Fibroblast of skin of left quadriceps (primary cell): ENCODE measurements at regions not wholly inside any gene's neighbourhood (a gene's known extent, or its start where the extent isn't known, plus 50 kb on each side); places are given as distances from the start of the nearest gene placed in this dataset.

Experiments
- DNase-seq, 2 experiments: peaks; one replicate each; pipeline ENCODE4 v3.0.0-alpha.2; 2013; ENCODE audit warnings: low read depth in 2 of 2

GRCh38 chr4:135319685-135320084, 1118.1 kb upstream of the PABPC4L start:
- DNase-seq, result no peak

- no peak for DNase-seq
Measured at GRCh38 chr4:135316266-135316779, 1114.7 kb upstream of the PABPC4L start.

DNA sequence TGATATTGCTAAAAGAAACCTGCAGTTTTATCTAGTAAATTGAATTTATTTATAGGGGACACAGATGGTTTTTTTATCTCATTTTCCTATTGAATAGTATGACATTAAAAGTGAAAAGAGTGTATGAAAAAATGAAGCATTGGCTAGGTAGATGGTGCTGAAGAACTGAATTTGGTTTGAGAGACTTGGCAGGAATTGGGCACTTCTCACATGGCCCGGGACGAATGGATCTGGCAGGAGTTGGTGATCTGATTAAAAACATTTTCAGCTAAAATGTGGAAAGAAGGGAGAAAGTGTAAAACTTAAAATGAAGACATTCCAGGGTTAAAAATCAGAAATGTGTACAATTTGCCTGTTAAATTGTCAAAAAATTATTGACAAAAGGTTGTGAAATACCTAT, 1088.5 kb upstream of the PABPC4L start:
- no peak for DNase-seq

DNA sequence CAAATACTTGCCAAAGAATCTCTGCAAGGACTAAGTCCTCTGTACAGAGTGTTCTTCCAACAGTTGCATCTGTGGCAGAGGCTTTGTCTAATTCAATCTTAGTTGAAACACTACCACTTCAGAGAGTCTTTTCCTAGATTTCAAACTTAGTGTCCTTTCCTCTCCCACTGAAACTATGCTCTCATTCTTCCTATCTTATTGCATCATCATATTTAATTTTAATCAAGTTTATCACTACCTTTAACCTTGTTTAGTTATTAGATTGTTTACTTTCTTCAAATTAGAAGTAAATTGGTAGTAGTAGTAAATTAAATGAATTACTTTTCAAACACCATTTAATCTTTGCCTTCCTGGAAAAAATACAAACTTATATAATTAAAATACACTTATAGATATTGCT, 1082.3 kb upstream of the PABPC4L start:
- no peak for DNase-seq

GRCh38 chr4:135282676-135283075, 1081.1 kb upstream of the PABPC4L start:
- DNase-seq, result no peak

DNA sequence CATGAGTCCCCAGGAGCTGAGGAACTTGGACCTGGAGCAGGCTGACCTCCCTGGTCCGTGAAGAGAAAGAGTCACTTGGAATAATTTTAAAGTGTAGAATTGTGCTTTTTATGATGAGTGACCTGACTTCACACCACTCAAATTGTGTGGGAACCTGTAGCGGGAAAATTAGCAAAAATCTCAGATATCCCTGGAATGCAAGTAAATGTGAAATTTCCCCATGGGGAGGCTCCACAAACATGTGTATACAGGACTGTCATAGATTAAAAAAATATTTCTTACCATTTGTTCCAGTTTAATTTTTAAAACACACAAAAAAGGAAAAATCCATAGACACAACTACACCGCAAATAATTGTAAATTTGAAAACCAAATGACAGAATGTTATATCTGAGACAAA, 1079.6 kb upstream of the PABPC4L start:
- DNase-seq, result no peak

GRCh38 chr4:135277980-135278315, 1076.4 kb upstream of the PABPC4L start:
- no peak for DNase-seq

DNA sequence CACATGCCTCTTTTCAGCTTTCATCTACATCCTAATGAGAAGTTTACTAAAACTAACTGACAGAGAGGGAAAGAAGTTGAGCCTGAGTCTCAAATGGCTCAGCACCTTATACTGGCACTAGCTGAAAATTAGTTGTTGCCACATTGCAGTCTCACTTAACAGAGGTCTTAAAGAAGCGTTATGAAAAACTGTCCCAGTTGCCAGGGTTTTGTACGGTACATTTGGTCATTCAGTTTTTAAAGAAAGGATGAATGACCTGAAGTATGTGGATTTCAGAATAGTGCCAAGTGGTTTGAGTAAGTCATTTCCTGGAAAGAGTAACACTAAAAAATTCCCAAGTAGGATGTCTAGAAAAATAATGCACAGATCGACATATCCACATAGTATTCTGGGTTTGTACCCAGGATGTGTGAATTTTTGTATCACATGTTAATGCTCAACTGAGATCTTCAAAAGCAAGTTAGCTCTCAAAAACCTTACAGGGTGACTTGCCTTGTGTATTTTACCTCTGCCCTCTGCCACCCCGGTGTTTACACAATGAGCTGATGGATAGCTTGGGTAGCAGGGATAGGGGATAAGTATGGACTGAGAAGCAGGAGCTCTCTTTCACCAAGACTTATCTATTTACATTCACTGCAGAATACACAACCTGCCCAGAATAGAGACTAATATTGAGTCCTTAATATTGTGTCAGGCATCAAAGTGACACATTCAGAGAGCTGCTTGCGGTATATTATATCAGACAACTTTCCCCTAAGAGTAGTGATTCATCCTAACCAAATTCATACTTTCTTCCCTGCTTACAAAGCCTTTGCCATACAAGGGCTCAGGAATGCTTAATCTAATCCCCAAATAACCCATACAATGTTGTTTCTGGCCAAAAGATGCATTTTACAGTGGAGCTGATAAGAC, 1075.7 kb upstream of the PABPC4L start:
- DNase-seq, result peak in 1 of 2 experiments; percentile 31

GRCh38 chr4:135274416-135274815, 1072.8 kb upstream of the PABPC4L start:
- no peak for DNase-seq

GRCh38 chr4:135269125-135269890, 1067.7 kb upstream of the PABPC4L start:
- DNase-seq, result no peak

DNA sequence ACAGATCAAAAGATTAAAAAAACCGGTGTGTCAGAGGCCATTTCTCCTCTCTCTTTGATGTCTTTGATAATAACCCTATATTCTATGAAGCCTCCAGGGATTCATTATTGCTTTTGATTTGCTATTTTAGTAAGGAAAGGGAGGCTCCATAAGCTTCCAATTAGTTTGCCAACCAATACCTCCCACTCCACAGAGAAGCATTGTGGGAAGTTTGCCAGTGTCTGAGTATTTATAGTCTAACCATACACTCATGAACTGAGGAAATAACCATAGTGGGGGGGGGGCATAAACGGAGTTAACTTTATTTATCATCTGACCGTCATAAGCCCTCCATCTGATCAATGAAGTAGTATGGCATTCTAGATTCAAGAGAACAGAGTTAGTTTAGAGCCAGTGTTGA, 1066.8 kb upstream of the PABPC4L start:
- no peak for DNase-seq

GRCh38 chr4:135267148-135267865, 1065.7 kb upstream of the PABPC4L start:
- DNase-seq, result no peak

GRCh38 chr4:135256111-135256510, 1054.5 kb upstream of the PABPC4L start:
- peak in 1 of 2 experiments; percentile 48 for DNase-seq

GRCh38 chr4:135250040-135250439, 1048.5 kb upstream of the PABPC4L start:
- no peak for DNase-seq

GRCh38 chr4:135249024-135249423, 1047.4 kb upstream of the PABPC4L start:
- DNase-seq, result no peak

DNA sequence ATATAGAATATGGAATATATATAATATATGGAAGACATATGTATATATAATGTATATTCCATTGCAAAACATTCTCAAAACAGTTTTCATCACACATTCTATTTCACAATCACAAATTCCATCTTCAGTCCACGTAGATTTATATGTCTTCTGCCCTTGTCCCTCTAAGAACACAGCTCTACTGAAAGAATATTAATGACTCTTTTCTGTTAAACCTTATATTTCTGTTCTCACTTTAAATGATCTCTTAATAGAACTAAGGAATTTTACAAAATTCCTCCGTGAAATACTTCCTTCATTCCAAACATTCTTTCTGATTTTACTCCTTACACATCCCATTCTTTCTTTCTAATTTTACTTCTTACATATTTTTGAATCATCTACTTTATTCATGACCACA, 1043.1 kb upstream of the PABPC4L start:
- DNase-seq, result peak; percentile 66 to 67

- peak; percentile 89 to 91 for DNase-seq
Measured at GRCh38 chr4:135244056-135244455, 1042.5 kb upstream of the PABPC4L start.

GRCh38 chr4:135240796-135241195, 1039.2 kb upstream of the PABPC4L start:
- no peak for DNase-seq

DNA sequence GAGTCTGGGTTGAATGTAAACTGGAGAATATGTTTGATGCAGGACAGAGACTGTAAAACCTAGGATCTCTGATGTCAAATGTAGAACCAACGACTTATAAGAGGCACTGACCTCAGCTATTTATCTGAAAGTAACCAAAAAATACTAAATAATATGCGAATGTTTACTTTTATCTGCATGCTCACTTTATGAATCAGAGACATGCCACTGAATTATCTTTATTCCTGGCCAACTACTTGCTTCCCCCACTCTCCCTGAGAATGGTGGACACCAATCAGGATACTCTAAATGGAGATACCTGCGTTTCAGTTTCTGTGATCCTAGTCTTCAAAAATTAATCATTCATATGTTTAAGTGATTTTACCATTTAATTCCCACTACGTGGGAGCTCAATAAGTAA, 1038.4 kb upstream of the PABPC4L start:
- DNase-seq, result no peak

GRCh38 chr4:135238940-135239339, 1037.4 kb upstream of the PABPC4L start:
- no peak for DNase-seq

GRCh38 chr4:135236048-135236447, 1034.5 kb upstream of the PABPC4L start:
- no peak for DNase-seq

DNA sequence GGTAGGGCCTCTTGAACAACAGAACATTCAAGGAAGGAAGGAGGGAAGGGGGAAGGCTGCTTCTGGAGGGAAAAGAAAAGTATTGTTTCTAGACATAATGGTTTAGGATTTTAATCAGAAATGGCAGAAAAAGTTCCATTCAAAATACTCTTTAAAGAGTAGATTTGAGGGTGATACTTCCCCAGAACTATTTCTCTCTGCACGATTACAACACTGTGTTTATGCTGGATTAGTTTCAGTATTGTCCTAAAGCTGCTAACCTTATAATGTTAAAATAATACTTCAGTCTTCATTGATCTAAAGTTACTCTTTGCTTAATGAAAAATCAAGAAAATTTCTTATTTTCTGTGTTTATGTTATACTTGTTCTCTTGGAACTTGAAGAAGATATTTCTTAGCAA, 1026.3 kb upstream of the PABPC4L start:
- DNase-seq, result no peak
